Lower lobe of right lung (tissue), 2 donors: ENCODE measurements at regions not wholly inside any gene's neighbourhood (a gene's known extent, or its start where the extent isn't known, plus 50 kb on each side); places are given as distances from the start of the nearest gene placed in this dataset.

Experiments
- ATAC-seq, 2 donors: fragments of 200-7000 bp; cut with Tn5 transposase; one replicate each; pipeline ENCODE4 v1.9.1; 2020 to 2022; ENCODE audit warnings: mild to moderate bottlenecking in 2 of 2, moderate library complexity in 2 of 2
- DNase-seq: peaks from one replicate; pipeline ENCODE4 v3.0.0-alpha.2; 2020
- H3K27ac ChIP-seq: fragments of 200-600 bp; one replicate; pipeline ENCODE4 v1.8.0; 2022
- H3K27me3 ChIP-seq: fragments of 200-600 bp; one replicate; pipeline ENCODE4 v1.8.0; 2022; ENCODE audit warnings: low read depth
- H3K36me3 ChIP-seq: fragments of 200-600 bp; one replicate; pipeline ENCODE4 v1.8.0; 2022; ENCODE audit warnings: mild to moderate bottlenecking
- H3K4me1 ChIP-seq: fragments of 200-600 bp; one replicate; pipeline ENCODE4 v1.8.0; 2022
- H3K4me3 ChIP-seq: fragments of 200-600 bp; one replicate; pipeline ENCODE4 v1.8.0; 2022; ENCODE audit warnings: mild to moderate bottlenecking
- H3K9me3 ChIP-seq: fragments of 200-600 bp; one replicate; pipeline ENCODE4 v1.8.0; 2022
- intact Hi-C: fragments of 100-400 bp; cut with DNase I; formaldehyde crosslinking; loops from one replicate; pipeline ENCODE4 v1.11.0; 2022
- TF ChIP-seq, protein P1 (sequence below): fragments of 200-600 bp; IDR thresholded peaks from one replicate; pipeline ENCODE4 v1.8.0; 2022; ENCODE audit warnings: antibody characterized with exemption, mild to moderate bottlenecking
- donor health status: DM: no; HTN: yes; CAD: no; lungs with severe emphysema.

DNA sequence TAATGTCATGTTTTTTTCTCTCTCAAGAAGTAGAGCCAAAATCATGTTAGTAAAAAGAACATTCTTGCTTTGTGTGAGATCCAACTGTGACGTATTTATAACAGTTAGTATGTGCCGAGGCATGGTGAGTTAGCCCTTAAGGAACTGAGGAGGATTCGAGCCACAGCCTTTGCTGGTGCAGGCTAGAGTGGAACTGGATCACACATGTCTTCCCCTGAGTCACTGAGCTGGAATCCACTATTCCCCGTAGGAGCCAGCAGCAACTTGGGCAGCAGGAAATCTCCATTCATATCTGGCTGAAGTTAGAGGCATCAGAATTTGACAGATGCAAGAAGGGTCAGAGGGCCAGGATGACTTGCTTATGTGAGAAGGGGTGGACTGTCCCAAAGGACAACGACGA is 144.6 kb upstream of the KIT start:
- DNase-seq = no peak
- Histone ChIP-seq H3K9me3 (no peaks in the 10 kb centered on the region), H3K36me3 (no peaks in the 10 kb centered on the region), H3K4me3 (no peak overlapping the region), H3K4me1 (no peaks in the 10 kb centered on the region), H3K27me3 (no peaks in the 10 kb centered on the region), H3K27ac (no peak overlapping the region)
- ATAC-seq = no peak
- intact Hi-C loops = no loop called here
- TF ChIP-seq, protein P1, sequence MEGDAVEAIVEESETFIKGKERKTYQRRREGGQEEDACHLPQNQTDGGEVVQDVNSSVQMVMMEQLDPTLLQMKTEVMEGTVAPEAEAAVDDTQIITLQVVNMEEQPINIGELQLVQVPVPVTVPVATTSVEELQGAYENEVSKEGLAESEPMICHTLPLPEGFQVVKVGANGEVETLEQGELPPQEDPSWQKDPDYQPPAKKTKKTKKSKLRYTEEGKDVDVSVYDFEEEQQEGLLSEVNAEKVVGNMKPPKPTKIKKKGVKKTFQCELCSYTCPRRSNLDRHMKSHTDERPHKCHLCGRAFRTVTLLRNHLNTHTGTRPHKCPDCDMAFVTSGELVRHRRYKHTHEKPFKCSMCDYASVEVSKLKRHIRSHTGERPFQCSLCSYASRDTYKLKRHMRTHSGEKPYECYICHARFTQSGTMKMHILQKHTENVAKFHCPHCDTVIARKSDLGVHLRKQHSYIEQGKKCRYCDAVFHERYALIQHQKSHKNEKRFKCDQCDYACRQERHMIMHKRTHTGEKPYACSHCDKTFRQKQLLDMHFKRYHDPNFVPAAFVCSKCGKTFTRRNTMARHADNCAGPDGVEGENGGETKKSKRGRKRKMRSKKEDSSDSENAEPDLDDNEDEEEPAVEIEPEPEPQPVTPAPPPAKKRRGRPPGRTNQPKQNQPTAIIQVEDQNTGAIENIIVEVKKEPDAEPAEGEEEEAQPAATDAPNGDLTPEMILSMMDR = no peak

DNA sequence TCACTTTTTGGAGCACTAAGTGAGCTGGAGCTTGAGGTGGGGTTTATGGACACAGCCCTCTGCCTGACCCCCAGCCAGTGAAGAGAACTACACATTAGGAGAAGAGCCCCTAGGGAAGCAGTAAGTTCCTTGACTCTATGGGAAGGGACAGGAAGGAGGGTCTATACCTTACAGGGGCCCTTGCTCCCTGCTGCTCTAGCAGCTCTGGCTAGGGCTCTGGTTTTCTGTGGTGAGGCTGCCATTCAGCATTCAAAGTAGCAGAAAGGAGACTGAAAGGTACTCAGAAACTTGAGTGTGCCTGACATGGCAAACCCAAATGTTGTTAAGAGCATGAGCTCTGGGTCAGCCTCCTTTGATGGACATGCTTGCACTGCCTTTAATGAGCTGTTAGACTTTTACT is 144.0 kb upstream of the KIT start:
- H3K27ac ChIP-seq = no peak overlapping the region
- no peak for DNase-seq
- H3K27me3 ChIP-seq = no peaks in the 10 kb centered on the region
- intact Hi-C loops = no loop called here
- no peak for ATAC-seq
- H3K4me3 ChIP-seq = no peak overlapping the region
- TF ChIP-seq, protein P1 = no peak
- H3K9me3 ChIP-seq = no peaks in the 10 kb centered on the region
- H3K36me3 ChIP-seq = no peaks in the 10 kb centered on the region
- H3K4me1 ChIP-seq = no peaks in the 10 kb centered on the region

DNA sequence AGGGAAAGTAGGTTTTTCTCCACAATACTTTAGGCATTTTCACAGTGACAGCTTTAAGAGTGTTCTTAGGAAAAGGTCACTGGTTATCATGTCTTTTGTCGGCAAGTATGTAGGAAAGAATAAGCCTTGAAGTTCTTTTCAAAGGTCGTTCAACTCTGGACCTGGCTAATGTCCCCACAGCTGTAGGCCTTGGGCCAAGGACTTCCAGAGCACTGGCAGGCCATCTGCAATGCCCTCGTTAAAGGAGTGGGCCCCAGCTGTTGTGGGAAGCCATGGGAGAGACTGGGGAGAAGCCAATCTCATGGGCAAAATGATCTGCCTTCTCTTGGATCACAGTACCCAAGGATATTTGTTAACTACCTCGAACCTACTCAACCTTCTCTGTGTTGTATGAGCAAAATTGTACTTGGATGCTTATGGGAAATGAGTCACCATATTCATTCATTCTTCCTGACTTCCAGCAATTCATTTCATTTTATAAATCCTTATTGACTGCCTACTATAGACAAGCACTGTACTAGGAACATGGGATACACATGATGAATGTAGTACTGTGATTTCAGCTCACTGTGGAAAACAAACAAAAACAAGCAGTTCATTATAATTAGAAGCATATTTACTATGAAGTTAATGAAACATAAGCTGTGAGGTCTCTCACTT is 141.1 kb upstream of the KIT start:
- H3K36me3 ChIP-seq = no peaks in the 10 kb centered on the region
- H3K27me3 ChIP-seq = no peaks in the 10 kb centered on the region
- intact Hi-C loops = no loop called here
- H3K27ac ChIP-seq = no peak overlapping the region
- no peaks in the 10 kb centered on the region for H3K4me1 ChIP-seq
- H3K9me3 ChIP-seq = no peaks in the 10 kb centered on the region
- no peak overlapping the region for H3K4me3 ChIP-seq
- DNase-seq (no peak), ATAC-seq (no peak)
- TF ChIP-seq, protein P1 = no peak

DNA sequence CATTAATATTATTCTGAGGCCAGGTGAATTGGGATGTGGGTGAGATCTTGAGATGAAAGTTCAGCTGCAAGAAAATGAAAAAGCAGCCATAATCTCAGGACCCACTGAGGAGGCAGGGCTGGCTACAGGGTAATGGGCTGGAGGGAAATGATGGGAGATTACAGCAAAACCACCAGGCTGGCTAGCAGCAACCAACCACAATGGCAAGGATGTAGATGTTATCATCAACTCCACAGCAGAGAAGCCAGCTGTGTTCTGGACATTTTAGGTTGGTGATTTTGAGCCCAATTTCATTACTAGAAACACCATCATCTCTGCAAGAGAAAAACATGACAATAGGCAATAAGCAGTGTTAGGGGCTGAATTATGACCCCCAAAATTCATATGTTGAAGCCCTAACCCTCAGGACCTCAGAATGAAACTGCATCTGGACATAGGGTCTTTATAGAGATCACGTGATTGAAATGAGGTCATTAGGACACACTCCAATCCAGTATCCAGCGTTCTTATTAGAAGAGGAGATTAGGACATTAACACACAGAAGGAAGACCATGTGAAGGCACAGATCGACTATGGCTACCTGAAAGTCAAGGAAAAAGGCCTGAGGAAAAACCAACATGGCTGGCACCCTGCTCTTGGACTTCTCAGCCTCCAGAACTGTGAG is 139.8 kb upstream of the KIT start:
- DNase-seq (no peak), ATAC-seq (no peak)
- no peaks in the 10 kb centered on the region for H3K4me1 ChIP-seq
- no peaks in the 10 kb centered on the region for H3K36me3 ChIP-seq
- peaks cover 5% of the 10 kb centered on the region for H3K9me3 ChIP-seq
- H3K27ac ChIP-seq = no peak overlapping the region
- H3K4me3 ChIP-seq = no peak overlapping the region
- TF ChIP-seq, protein P1 = no peak
- intact Hi-C loops = no loop called here
- H3K27me3 ChIP-seq = no peaks in the 10 kb centered on the region

DNA sequence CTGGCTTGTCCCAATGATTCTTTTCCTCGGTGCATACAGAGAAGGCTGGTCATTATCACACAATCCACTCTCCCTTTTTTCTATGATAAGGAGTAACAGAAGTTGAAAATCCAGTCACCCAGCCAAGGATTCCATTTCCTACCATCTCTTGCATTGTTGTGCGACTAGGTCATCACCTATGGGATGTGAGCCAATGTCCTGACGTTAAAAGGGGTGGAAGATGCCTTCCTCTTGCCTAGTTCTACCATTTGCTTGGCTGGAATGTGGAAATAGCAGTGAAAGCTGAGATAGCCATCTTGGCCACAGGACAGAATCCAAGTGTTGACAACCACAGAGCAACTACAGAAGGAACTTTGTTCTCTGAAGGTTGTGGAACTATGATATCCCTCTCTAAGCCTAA is 132.2 kb upstream of the KIT start:
- Histone ChIP-seq H3K4me1 (no peaks in the 10 kb centered on the region), H3K9me3 (peaks cover 5% of the 10 kb centered on the region), H3K36me3 (no peaks in the 10 kb centered on the region), H3K27ac (no peak overlapping the region), H3K27me3 (no peaks in the 10 kb centered on the region), H3K4me3 (no peak overlapping the region)
- TF ChIP-seq, protein P1 = no peak
- intact Hi-C loops = no loop called here
- no peak for DNase-seq
- ATAC-seq = no peak
